ENCODE measurements at regions not wholly inside any gene's neighbourhood (a gene's known extent, or its start where the extent isn't known, plus 50 kb on each side); places are given as distances from the start of the nearest gene placed in this dataset.

GRCh38 chr19:30857966-30858490 is 485.8 kb downstream of the ZNF536 start:
- no peak for TF ChIP-seq CTCF (IDR thresholded peaks at IDR 0.05)
- no peak for TF ChIP-seq POLR2AphosphoS5 (IDR thresholded peaks at IDR 0.05; ENCODE audit: low read depth, low read length)
- no peak for TF ChIP-seq REST (IDR thresholded peaks at IDR 0.05; ENCODE audit: insufficient read depth in 1 of 2, low read depth in 2 of 2, low read length in 1 of 2)
- TF ChIP-seq SIN3A (IDR thresholded peaks at IDR 0.05; ENCODE audit: borderline replicate concordance, insufficient read depth, low read depth, low read length), result no peak

Data from Panc1 (cell line).